GM19463 (cell line): ENCODE measurements at regions not wholly inside any gene's neighbourhood (a gene's known extent, or its start where the extent isn't known, plus 50 kb on each side); places are given as distances from the start of the nearest gene placed in this dataset.

Source experiments
- ATAC-seq: cut with Tn5 transposase; IDR thresholded peaks from one replicate; pipeline ENCODE4 v1.9.1; 2021; ENCODE audit warnings: mild to moderate bottlenecking, moderate library complexity; ENCODE audit not compliant: unreplicated experiment

GRCh38 chr14:104271391-104271790 lies 133.0 kb downstream of the KIF26A start:
- no peak for ATAC-seq

- ATAC-seq: no peak
These were observed 136.4 kb downstream of the KIF26A start for GRCh38 chr14:104274806-104275205.

GRCh38 chr14:104277416-104278213 lies 139.2 kb downstream of the KIF26A start:
- no peak for ATAC-seq

GRCh38 chr14:104278214-104278534 lies 139.8 kb downstream of the KIF26A start:
- no peak for ATAC-seq

GRCh38 chr14:104280085-104280901 lies 141.9 kb downstream of the KIF26A start:
- no peak for ATAC-seq

GRCh38 chr14:104280902-104281767 lies 142.7 kb downstream of the KIF26A start:
- ATAC-seq: no peak

- no peak for ATAC-seq
These were observed 143.4 kb downstream of the KIF26A start for GRCh38 chr14:104281768-104282301.

GRCh38 chr14:104282332-104283196 lies 144.2 kb downstream of the KIF26A start:
- ATAC-seq: no peak

GRCh38 chr14:104283197-104284106 lies 145.1 kb downstream of the KIF26A start:
- ATAC-seq: no peak

GRCh38 chr14:104284107-104284592 lies 145.8 kb downstream of the KIF26A start:
- no peak for ATAC-seq

- ATAC-seq: no peak
These were observed 146.5 kb downstream of the KIF26A start for GRCh38 chr14:104284636-104285507.

- no peak for ATAC-seq
These were observed 147.1 kb downstream of the KIF26A start for GRCh38 chr14:104285508-104285840.

- ATAC-seq: no peak
These were observed 147.7 kb downstream of the KIF26A start for GRCh38 chr14:104286086-104286485.

GRCh38 chr14:104286496-104286895 lies 148.1 kb downstream of the KIF26A start:
- no peak for ATAC-seq

- no peak for ATAC-seq
These were observed 149.1 kb downstream of the KIF26A start for GRCh38 chr14:104287301-104288009.

GRCh38 chr14:104288272-104288671 lies 149.9 kb downstream of the KIF26A start:
- ATAC-seq: no peak

- no peak for ATAC-seq
These were observed 151.1 kb downstream of the KIF26A start for GRCh38 chr14:104289507-104289906.
